Colonic mucosa (tissue), 4 donors: ENCODE measurements at regions not wholly inside any gene's neighbourhood (a gene's known extent, or its start where the extent isn't known, plus 50 kb on each side); places are given as distances from the start of the nearest gene placed in this dataset.

Source experiments
- DNase-seq: peaks from one replicate; pipeline ENCODE4 v3.0.0-alpha.2; 2020
- H3K27ac ChIP-seq: fragments of 200-600 bp; one replicate; pipeline ENCODE4 v1.8.0; 2021
- H3K27me3 ChIP-seq: fragments of 200-600 bp; one replicate; pipeline ENCODE4 v1.8.0; 2021
- H3K36me3 ChIP-seq: fragments of 200-600 bp; one replicate; pipeline ENCODE4 v1.8.0; 2021
- H3K4me1 ChIP-seq: fragments of 200-600 bp; one replicate; pipeline ENCODE4 v1.8.0; 2021; ENCODE audit warnings: mild to moderate bottlenecking
- H3K4me3 ChIP-seq: fragments of 200-600 bp; one replicate; pipeline ENCODE4 v1.8.0; 2021
- H3K9ac ChIP-seq, 2 donors: one replicate each; pipeline ENCODE4 v1.7.0; 2013; ENCODE audit warnings: control low read depth in 2 of 2, low read depth in 2 of 2, low read length in 2 of 2
- H3K9me3 ChIP-seq: fragments of 200-600 bp; one replicate; pipeline ENCODE4 v1.8.0; 2021
- intact Hi-C: fragments of 100-400 bp; cut with DNase I; formaldehyde crosslinking; loops from one replicate; pipeline ENCODE4 v1.14.1; 2022
- TF ChIP-seq, protein P1 (sequence below): fragments of 200-600 bp; IDR thresholded peaks from one replicate; pipeline ENCODE4 v1.8.0; 2022; ENCODE audit warnings: antibody characterized with exemption, mild to moderate bottlenecking
- donor health status: healthy.
- donor health status: DM: no; HTN: no; CAD: no.
- donor health status: DM: no; HTN: no; CAD: no.

DNA sequence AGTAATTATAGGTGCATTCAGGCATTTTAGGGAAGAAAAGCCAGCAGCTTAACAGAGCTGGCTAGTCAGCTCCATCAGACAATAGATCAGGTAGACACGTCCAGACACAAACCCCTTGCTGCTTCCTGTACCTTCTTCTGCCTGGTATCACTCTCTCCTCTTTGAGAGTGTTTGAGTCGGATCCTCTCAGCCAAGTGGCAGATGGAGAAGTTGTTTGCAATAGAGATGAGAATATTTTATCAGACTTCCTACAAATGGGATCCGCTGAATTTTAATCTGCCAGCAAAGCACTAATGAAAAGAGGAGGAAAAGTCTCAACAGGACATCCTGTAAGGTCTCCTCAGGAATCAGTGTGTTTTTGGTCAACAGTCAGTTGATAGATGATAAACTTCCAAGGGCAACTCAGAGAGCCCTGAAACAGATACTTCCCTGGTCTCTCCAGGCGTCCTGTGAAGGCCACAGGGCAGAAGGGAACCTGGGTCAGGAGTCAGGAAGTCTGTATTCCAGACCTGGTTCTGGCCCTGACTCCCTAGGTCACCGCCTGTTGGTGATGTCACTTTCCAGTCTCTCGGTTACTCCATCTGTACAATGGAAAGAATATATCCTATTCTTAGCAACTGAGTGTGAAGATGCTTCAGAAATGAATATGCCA is 62.1 kb upstream of the PROX1 start:
- Histone ChIP-seq H3K9ac (no peak overlapping the region), H3K36me3 (no peaks in the 10 kb centered on the region), H3K4me1 (no peaks in the 10 kb centered on the region), H3K4me3 (no peak overlapping the region), H3K27ac (no peak overlapping the region), H3K9me3 (no peaks in the 10 kb centered on the region), H3K27me3 (no peaks in the 10 kb centered on the region)
- TF ChIP-seq, protein P1, sequence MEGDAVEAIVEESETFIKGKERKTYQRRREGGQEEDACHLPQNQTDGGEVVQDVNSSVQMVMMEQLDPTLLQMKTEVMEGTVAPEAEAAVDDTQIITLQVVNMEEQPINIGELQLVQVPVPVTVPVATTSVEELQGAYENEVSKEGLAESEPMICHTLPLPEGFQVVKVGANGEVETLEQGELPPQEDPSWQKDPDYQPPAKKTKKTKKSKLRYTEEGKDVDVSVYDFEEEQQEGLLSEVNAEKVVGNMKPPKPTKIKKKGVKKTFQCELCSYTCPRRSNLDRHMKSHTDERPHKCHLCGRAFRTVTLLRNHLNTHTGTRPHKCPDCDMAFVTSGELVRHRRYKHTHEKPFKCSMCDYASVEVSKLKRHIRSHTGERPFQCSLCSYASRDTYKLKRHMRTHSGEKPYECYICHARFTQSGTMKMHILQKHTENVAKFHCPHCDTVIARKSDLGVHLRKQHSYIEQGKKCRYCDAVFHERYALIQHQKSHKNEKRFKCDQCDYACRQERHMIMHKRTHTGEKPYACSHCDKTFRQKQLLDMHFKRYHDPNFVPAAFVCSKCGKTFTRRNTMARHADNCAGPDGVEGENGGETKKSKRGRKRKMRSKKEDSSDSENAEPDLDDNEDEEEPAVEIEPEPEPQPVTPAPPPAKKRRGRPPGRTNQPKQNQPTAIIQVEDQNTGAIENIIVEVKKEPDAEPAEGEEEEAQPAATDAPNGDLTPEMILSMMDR: no peak
- intact Hi-C loops: no loop called here
- no peak for DNase-seq

DNA sequence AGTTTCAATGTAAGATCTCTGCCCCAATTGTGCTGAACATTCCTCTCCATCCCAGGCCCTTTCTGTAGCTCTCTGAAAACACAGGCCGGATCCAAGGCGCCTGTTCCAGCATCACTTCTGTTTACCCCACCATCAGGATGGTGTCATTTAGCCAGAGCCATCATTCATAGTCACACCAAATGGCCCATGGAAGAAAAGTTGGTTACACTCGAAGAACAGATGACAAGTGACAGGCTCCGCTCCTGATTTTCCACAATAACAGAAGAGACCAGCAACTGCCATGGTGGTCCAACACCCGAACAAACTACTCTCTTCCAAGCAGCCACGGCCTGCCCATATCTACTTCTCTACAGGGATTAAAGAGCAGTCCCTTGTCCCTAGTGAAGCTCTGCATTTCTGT is 59.9 kb upstream of the PROX1 start:
- no peaks in the 10 kb centered on the region for H3K36me3 ChIP-seq
- intact Hi-C loops: no loop called here
- H3K9me3 ChIP-seq: no peaks in the 10 kb centered on the region
- no peaks in the 10 kb centered on the region for H3K27me3 ChIP-seq
- no peak overlapping the region for H3K9ac ChIP-seq
- no peak overlapping the region for H3K4me3 ChIP-seq
- no peaks in the 10 kb centered on the region for H3K4me1 ChIP-seq
- no peak for DNase-seq
- no peak overlapping the region for H3K27ac ChIP-seq
- TF ChIP-seq, protein P1: no peak

DNA sequence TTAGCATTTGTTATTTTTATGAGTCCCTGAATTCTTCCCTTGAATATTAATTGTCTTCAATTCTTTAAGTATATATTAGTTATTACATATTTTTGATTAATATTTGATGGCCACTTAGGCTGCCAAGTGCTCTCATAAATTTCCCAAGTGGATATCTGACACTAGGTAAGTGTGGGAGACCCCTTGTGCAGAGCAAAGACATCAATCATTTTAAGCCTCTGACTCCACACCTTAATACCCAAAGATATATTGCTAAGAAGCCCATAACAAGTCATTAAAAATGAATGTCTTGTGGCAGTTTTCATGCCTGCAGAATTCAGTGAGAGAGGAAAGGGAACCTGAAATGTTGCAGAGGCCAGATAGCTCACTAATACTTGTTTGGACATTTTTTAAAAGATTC is 58.4 kb upstream of the PROX1 start:
- H3K9me3 ChIP-seq: no peaks in the 10 kb centered on the region
- no peak for DNase-seq
- H3K27ac ChIP-seq: no peak overlapping the region
- no peaks in the 10 kb centered on the region for H3K4me1 ChIP-seq
- TF ChIP-seq, protein P1: no peak
- H3K4me3 ChIP-seq: no peak overlapping the region
- no peaks in the 10 kb centered on the region for H3K27me3 ChIP-seq
- H3K36me3 ChIP-seq: no peaks in the 10 kb centered on the region
- intact Hi-C loops: no loop called here
- H3K9ac ChIP-seq: no peak overlapping the region

DNA sequence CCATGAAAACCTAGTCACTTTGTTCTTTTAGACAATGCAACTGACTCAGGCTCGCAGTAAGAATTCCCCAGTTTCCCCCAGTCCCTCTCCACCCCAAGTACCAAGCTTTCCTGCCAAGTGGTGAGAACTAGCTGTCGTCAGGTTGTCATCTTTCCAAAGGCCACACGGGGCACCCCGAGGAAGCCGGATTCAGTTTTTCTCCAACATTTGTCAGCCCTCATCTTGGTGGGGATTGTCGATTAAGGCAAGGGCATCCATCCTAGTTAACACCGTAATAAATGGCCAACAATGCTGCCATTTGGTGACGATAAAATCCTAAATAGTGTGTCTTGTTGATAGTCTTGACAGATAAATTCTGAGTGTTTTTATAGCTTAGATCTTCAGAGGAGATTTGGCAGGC is 55.9 kb upstream of the PROX1 start:
- no peaks in the 10 kb centered on the region for H3K4me1 ChIP-seq
- intact Hi-C loops: no loop called here
- H3K36me3 ChIP-seq: no peaks in the 10 kb centered on the region
- TF ChIP-seq, protein P1: no peak
- H3K4me3 ChIP-seq: no peak overlapping the region
- no peaks in the 10 kb centered on the region for H3K9me3 ChIP-seq
- H3K27me3 ChIP-seq: no peaks in the 10 kb centered on the region
- H3K27ac ChIP-seq: no peak overlapping the region
- no peak for DNase-seq
- no peak overlapping the region for H3K9ac ChIP-seq

DNA sequence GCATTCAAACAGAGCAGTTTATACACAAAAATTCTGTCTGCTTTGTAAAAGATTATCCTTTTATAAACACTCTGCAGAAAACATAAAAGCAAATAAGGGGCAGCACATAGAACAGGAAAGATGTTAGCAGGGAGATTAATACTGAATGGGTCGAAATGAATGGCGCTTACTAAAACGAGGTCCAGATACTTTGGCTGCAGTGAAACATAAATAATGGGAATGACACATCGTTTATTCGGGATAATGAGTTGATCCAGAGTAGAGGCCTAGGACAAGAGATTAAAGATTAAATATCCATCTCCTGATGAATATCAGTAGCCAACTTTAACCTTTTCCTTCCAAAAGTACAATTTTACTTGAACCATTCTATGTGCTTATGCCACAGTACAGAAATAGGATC is 54.4 kb upstream of the PROX1 start:
- Histone ChIP-seq H3K9me3 (no peaks in the 10 kb centered on the region), H3K4me1 (no peaks in the 10 kb centered on the region), H3K27me3 (no peaks in the 10 kb centered on the region), H3K36me3 (no peaks in the 10 kb centered on the region), H3K9ac (no peak overlapping the region), H3K27ac (no peak overlapping the region), H3K4me3 (no peak overlapping the region)
- DNase-seq: no peak
- intact Hi-C loops: no loop called here
- TF ChIP-seq, protein P1: no peak
